Heart left ventricle (tissue), 13 donors: ENCODE measurements at regions not wholly inside any gene's neighbourhood (a gene's known extent, or its start where the extent isn't known, plus 50 kb on each side); places are given as distances from the start of the nearest gene placed in this dataset.

Experiments used
- CTCF ChIP-seq, 12 donors: fragments of 200-600 bp; sonication (generic) in 4 of 12; IDR thresholded peaks; one replicate each; pipeline versions ENCODE4 v1.5.0 to v1.8.0; 2018 to 2022; ENCODE audit warnings: antibody characterized with exemption in 12 of 12, mild to moderate bottlenecking in 5 of 12
- POLR2A ChIP-seq, 2 donors: fragments of 450-650 bp; IDR thresholded peaks; one replicate each; pipeline ENCODE4 v1.6.1; 2017; ENCODE audit warnings: antibody characterized with exemption in 2 of 2, mild to moderate bottlenecking in 2 of 2, moderate library complexity in 2 of 2
- donor health status: ischemic (EF 13 %, LVEDD 7.1; RV severe dilation, severe dysfunction).
- donor health status: DM: no; HTN: yes; CAD: no.
- donor health status: DM: no; HTN: no; CAD: no.
- donor health status: ischemic (EF 25% LVEDD 6.9; RV normal size, moderate dysfunction).
- donor health status: ischemic (EF 25% LVEDD 5.7; RV mildly dilated, moderate dysfunction).
- donor health status: ischemic (EF 35%, LVEDD 5.7; RV mildly dilated, moderate dysfunction).
- donor health status: nonischemic (EF 11% LVEDD 7.7; RV severe dilation, severe dysfunction).
- donor health status: DM: yes; HTN: yes; CAD: no.
- donor health status: PGD.
- donor health status: ischemic (EF 29% LVEDD 5.4; RV normal size, mild dysfunction).
- donor health status: nonischemic (EF 23%, LVEDD 6.1; RV moderate dilation, normal function).

- no peak for TF ChIP-seq CTCF (IDR thresholded peaks at IDR 0.05)
- no peak for TF ChIP-seq POLR2A (IDR thresholded peaks at IDR 0.05)
These were observed 183.2 kb upstream of the ZNF217 start for GRCh38 chr20:53776858-53777257.
